Aorta (tissue), 5 donors: ENCODE measurements at regions not wholly inside any gene's neighbourhood (a gene's known extent, or its start where the extent isn't known, plus 50 kb on each side); places are given as distances from the start of the nearest gene placed in this dataset.

Source experiments
- ATAC-seq: fragments of 200-7000 bp; cut with Tn5 transposase; one replicate; pipeline ENCODE4 v1.9.1; 2022; ENCODE audit warnings: moderate library complexity; ENCODE audit not compliant: low FRiP score
- DNase-seq, 2 donors: peaks; one replicate each; pipeline ENCODE4 v3.0.0-alpha.2; 2020
- H3K27ac ChIP-seq, 2 donors: one replicate each; pipeline ENCODE4 v1.5.1; 2013; ENCODE audit warnings: low read length in 2 of 2, mild to moderate bottlenecking in 2 of 2, moderate library complexity in 2 of 2, control low read depth in 1 of 2, inconsistent platforms in 1 of 2, low read depth in 1 of 2
- H3K27me3 ChIP-seq, 2 donors: one replicate each; pipeline ENCODE4 v1.6.1; 2013; ENCODE audit warnings: control low read depth in 1 of 2, low read length in 1 of 2, mild to moderate bottlenecking in 1 of 2, moderate library complexity in 1 of 2; ENCODE audit not compliant: insufficient read depth in 2 of 2, control insufficient read depth in 1 of 2
- H3K36me3 ChIP-seq, 2 donors: one replicate each; pipeline ENCODE4 v1.6.1; 2013; ENCODE audit warnings: control low read depth in 1 of 2, low read length in 1 of 2, mild to moderate bottlenecking in 1 of 2; ENCODE audit not compliant: insufficient read depth in 2 of 2, control insufficient read depth in 1 of 2
- H3K4me1 ChIP-seq, 2 donors: one replicate each; pipeline ENCODE4 v1.6.1; 2013; ENCODE audit warnings: low read length in 2 of 2, control low read depth in 1 of 2, mild to moderate bottlenecking in 1 of 2, moderate library complexity in 1 of 2; ENCODE audit not compliant: insufficient read depth in 2 of 2, control insufficient read depth in 1 of 2
- H3K4me3 ChIP-seq, 2 donors: one replicate each; pipeline ENCODE4 v1.5.1; 2013; ENCODE audit warnings: low read length in 2 of 2, control low read depth in 1 of 2, mild to moderate bottlenecking in 1 of 2
- H3K9me3 ChIP-seq: one replicate; pipeline ENCODE4 v1.6.1; 2013; ENCODE audit warnings: mild to moderate bottlenecking, low read length; ENCODE audit not compliant: control insufficient read depth
- WGBS, 2 donors: extraction: QIAGEN DNeasy Blood & Tissue Kit; methylation state at CpG; one replicate each; pipeline ENCODE4 v1.1.7; 2013; 5-methylcytosine and 5-hydroxymethylcytosine counted together
- intact Hi-C, 2 donors: fragments of 100-400 bp; cut with DNase I; formaldehyde crosslinking; loops; one replicate each; pipeline versions ENCODE4 v1.14.2 to v1.15.0; 2022
- donor health status: healthy with polysubstance abuse.
- donor health status: Bipolar disorder and iron deficiency.
- donor health status: DM: no; HTN: no; CAD: no.
- donor health status: DM: no; HTN: no; CAD: no.
- donor health status: DM: yes; HTN: yes; CAD: no.

- DNase-seq (no peak), ATAC-seq (no peak)
- Histone ChIP-seq H3K4me3 (no peak overlapping the region), H3K9me3 (no peaks in the 10 kb centered on the region), H3K36me3 (no peaks in the 10 kb centered on the region), H3K4me1 (no peaks in the 10 kb centered on the region), H3K27me3 (no peaks in the 10 kb centered on the region), H3K27ac (no peak overlapping the region)
- WGBS, 2 donors = 73 to 83% methylated on average over 14 of the region's 14 CpGs
- intact Hi-C loops = no loop called here
Measured at GRCh38 chr22:48785792-48786678, 1041.6 kb downstream of the BRD1 start.

GRCh38 chr22:48784701-48785503, 1042.8 kb downstream of the BRD1 start:
- H3K4me1 ChIP-seq = no peaks in the 10 kb centered on the region
- H3K4me3 ChIP-seq = no peak overlapping the region
- WGBS, 2 donors = 95 to 96% methylated on average over 21 of the region's 21 CpGs
- no peak overlapping the region for H3K27ac ChIP-seq
- H3K27me3 ChIP-seq = no peaks in the 10 kb centered on the region
- H3K36me3 ChIP-seq = no peaks in the 10 kb centered on the region
- H3K9me3 ChIP-seq = no peaks in the 10 kb centered on the region
- no peak for ATAC-seq
- intact Hi-C loops = no loop called here
- DNase-seq = no peak

- DNase-seq = no peak
- H3K9me3 ChIP-seq = no peaks in the 10 kb centered on the region
Measured at GRCh38 chr22:48783821-48784266, 1043.8 kb downstream of the BRD1 start.

GRCh38 chr22:48782811-48783511, 1044.7 kb downstream of the BRD1 start:
- Histone ChIP-seq H3K4me1 (no peaks in the 10 kb centered on the region), H3K4me3 (no peak overlapping the region), H3K36me3 (no peaks in the 10 kb centered on the region), H3K27me3 (no peaks in the 10 kb centered on the region), H3K27ac (no peak overlapping the region), H3K9me3 (no peaks in the 10 kb centered on the region)
- DNase-seq = no peak
- intact Hi-C loops = no loop called here
- WGBS, 2 donors = 64 to 69% methylated on average over 16 of the region's 16 CpGs
- ATAC-seq = no peak

More at GRCh38 chr22:48783821-48784266, 1043.8 kb downstream of the BRD1 start:
- H3K4me1 ChIP-seq = no peaks in the 10 kb centered on the region
- H3K36me3 ChIP-seq = no peaks in the 10 kb centered on the region
- H3K4me3 ChIP-seq = no peak overlapping the region
- no peaks in the 10 kb centered on the region for H3K27me3 ChIP-seq
- no peak overlapping the region for H3K27ac ChIP-seq
- WGBS, 2 donors = 92 to 95% methylated on average over 15 of the region's 15 CpGs
- ATAC-seq = no peak
- intact Hi-C loops = no loop called here

GRCh38 chr22:48782326-48782725, 1045.3 kb downstream of the BRD1 start:
- Histone ChIP-seq H3K36me3 (no peaks in the 10 kb centered on the region), H3K27ac (no peak overlapping the region), H3K4me1 (no peaks in the 10 kb centered on the region), H3K27me3 (no peaks in the 10 kb centered on the region), H3K4me3 (no peak overlapping the region), H3K9me3 (peaks cover 4% of the 10 kb centered on the region)
- WGBS, 2 donors = 94 to 97% methylated on average over 10 of the region's 10 CpGs
- DNase-seq (no peak), ATAC-seq (no peak)
- intact Hi-C loops = no loop called here

- WGBS, 2 donors = 96 to 97% methylated on average over 12 of the region's 12 CpGs
- no peaks in the 10 kb centered on the region for H3K4me1 ChIP-seq
- intact Hi-C loops = no loop called here
- H3K27me3 ChIP-seq = no peaks in the 10 kb centered on the region
- no peaks in the 10 kb centered on the region for H3K36me3 ChIP-seq
- H3K4me3 ChIP-seq = no peak overlapping the region
- peaks cover 4% of the 10 kb centered on the region for H3K9me3 ChIP-seq
- ATAC-seq (no peak), DNase-seq (no peak)
- no peak overlapping the region for H3K27ac ChIP-seq
Measured at GRCh38 chr22:48781868-48782267, 1045.8 kb downstream of the BRD1 start.

GRCh38 chr22:48781391-48781790, 1046.3 kb downstream of the BRD1 start:
- 85 to 93% methylated on average over 14 of the region's 14 CpGs for WGBS, 2 donors
- no peaks in the 10 kb centered on the region for H3K4me1 ChIP-seq
- H3K9me3 ChIP-seq = peaks cover 4% of the 10 kb centered on the region
- H3K36me3 ChIP-seq = no peaks in the 10 kb centered on the region
- intact Hi-C loops = no loop called here
- H3K27ac ChIP-seq = no peak overlapping the region
- DNase-seq (no peak), ATAC-seq (no peak)
- no peaks in the 10 kb centered on the region for H3K27me3 ChIP-seq
- no peak overlapping the region for H3K4me3 ChIP-seq

- DNase-seq (no peak), ATAC-seq (no peak)
- H3K9me3 ChIP-seq = peaks cover 6% of the 10 kb centered on the region
- no peaks in the 10 kb centered on the region for H3K4me1 ChIP-seq
- no peak overlapping the region for H3K27ac ChIP-seq
- intact Hi-C loops = no loop called here
- 87 to 90% methylated on average over 19 of the region's 19 CpGs for WGBS, 2 donors
- no peak overlapping the region for H3K4me3 ChIP-seq
- no peaks in the 10 kb centered on the region for H3K36me3 ChIP-seq
- no peaks in the 10 kb centered on the region for H3K27me3 ChIP-seq
Measured at GRCh38 chr22:48780597-48781277, 1046.9 kb downstream of the BRD1 start.
